SHP77 treated with DMSO at 0.1 percent for 48 hours (cell line): ENCODE measurements at regions not wholly inside any gene's neighbourhood (a gene's known extent, or its start where the extent isn't known, plus 50 kb on each side); places are given as distances from the start of the nearest gene placed in this dataset.

Experiments
- DNase-seq: peaks from one replicate; lab custom pipeline; 2025; lab: John Stamatoyannopoulos, UW

DNA sequence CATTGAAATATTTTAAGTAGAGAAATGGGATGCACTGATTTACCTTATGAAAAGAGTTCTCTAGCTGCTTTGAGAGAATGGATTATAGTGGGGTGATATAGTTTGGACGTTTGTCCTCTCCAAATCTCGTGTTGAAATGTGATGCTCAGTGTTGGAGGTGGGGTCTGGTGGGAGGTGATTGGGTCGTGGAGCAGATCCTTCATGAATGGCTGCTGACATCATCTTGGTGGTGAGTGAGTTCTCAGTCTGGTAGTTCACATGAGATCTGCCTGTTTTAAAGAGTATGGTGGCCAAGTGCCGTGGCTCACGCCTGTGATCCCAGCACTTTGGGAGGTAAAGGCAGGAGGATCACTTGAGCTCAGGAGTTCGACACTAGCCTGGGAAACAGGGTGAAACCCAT is 58.7 kb upstream of the SH3RF3 start:
- no peak for DNase-seq

DNA sequence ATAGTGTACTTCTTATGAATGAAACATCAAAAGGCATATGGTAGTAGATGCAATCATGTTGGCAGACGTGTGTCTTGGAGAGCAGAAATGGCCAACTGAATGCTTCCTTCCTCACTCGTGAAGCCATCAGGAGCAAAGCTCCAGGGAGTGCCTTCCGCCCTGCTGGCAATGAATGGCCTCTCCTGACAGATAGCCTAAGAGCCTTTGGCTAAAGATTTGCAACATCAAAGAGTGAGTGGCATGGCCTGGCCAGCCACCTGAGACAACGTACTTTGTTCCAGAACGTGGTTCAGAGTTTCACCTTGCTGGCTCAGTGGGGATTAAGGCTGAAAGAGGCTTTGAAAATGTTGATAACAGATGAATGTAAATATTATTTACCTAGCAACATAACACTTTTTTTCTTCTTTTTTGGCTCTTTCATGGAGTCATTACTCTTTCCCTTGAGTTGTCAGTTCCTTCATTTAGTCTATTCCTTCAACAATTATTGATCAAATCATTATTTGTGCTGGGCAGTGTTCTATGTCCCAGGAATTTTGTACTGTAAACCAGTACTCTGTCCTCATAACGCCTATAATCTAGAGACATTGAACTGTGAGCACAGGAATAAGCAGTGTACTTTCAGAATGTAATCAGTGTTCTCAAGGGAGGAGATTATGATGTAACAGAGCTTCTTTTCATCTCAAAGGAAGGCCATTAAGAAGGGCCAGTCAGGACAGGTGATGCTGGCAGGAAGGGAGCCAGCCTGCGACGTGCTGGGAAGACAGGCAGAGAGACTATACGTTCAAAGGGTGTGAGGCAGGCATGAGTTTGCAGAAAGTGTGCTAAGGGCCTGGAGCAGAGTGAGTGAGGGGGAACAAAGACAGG is 59.4 kb upstream of the SH3RF3 start:
- DNase-seq: no peak

DNA sequence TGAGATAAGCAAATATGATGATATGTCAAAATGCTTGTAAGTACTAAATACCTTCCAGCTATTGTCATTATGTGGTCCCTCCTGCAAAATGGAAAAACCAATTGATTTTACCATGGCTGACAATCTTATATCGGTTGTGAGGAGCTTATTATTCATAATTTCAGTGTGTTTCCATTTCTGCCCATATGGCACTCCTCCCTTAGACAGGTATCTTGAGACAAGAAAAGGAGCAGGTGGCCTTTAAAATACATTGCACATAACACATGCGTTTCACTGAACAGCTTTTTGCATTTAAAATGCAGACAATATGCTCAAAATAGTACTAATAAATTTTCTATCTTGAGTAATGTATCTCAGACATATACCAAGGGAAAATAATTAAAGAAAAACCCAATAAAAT is 60.2 kb upstream of the SH3RF3 start:
- DNase-seq: no peak

DNA sequence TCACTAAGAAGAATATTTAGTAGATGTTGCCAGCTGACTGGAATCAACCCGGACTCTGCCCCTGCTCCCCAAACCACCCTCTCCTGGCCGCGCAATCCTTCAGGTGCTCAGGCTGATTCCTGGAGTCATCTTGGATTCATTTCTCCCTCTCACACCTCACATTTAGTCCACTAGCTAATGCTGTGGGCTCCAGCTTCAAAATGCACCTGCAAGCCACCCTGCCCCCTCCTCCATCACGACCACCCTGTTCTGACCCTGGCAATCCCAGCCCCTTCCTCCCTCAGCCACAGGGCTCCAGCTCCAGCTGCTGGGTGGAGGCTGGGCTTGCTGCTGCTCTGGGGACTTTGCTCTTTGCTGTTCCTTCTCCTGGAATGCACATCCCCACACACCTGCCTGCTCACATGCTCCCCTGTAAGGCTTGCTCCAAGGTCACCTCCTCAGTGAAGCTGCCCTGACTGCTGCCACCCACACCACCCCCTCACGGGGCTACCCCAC is 61.3 kb upstream of the SH3RF3 start:
- no peak for DNase-seq

DNA sequence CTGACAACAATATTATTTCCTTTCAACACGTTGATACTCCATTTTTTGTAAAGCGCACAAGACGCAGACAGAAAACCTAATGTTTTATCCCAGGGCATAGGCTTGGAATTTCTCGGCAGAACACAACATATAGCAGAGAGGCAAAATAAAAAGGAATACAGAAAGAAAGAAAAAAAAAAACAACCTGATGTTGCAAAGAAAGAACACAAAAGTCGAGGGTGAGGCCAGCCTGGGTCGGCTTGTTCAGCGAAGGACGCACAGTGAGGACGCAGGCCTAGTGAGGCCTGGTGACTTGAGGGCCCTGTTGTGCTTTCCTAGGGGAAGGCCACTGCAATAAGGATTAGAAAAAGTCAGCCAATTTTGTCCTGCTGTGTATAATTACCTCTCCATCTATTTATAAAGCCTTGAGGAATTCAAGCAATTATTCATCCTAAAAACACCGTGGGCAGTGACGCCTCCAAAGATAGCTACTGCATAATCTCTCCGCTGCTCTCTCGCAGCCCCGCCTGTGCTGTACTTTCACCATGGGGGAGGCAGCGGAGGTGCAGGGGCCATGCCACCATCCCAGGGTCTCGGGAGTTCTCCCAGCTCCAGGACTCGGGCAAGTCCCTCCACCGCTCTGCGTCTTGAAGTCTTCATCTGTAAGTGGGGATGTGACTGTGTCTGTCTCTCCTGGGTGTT is 61.9 kb upstream of the SH3RF3 start:
- no peak for DNase-seq

DNA sequence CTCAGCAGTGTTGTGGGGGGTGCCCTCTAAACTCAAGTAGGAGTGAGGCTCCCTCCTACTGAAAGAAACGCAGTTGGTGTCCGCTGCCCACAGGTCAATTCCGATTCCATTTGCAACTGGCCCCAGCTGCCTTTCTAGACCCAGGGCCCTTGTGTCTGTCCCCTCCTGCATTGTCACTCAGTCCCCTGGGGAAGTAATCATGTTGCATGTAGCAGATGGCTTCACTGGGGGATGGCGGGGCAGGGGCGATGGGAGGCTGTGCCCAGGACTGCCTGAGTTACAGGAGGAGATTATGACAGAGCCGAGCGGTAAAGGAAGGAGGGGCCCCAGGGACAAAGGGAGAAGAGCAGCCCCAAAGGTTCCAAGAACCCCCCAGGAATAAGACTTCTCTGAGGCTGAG is 62.5 kb upstream of the SH3RF3 start:
- DNase-seq: no peak

DNA sequence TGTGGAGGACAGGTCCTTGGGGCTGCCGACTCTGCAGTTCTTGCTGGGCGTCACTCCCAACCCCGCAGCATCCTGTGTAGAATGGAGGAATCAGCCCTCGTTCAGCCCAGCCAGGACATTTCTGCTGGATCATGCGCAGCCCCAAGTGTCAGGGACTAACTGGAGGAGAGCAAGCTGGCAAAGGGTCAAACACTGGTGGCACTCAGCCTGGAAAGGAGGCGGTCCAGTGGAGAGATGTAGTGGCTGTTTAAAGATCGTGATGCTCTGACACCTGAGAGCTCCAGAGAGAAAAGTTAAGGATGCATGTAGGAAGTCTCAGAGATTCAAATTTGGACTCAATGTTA is 63.6 kb upstream of the SH3RF3 start:
- DNase-seq: no peak

DNA sequence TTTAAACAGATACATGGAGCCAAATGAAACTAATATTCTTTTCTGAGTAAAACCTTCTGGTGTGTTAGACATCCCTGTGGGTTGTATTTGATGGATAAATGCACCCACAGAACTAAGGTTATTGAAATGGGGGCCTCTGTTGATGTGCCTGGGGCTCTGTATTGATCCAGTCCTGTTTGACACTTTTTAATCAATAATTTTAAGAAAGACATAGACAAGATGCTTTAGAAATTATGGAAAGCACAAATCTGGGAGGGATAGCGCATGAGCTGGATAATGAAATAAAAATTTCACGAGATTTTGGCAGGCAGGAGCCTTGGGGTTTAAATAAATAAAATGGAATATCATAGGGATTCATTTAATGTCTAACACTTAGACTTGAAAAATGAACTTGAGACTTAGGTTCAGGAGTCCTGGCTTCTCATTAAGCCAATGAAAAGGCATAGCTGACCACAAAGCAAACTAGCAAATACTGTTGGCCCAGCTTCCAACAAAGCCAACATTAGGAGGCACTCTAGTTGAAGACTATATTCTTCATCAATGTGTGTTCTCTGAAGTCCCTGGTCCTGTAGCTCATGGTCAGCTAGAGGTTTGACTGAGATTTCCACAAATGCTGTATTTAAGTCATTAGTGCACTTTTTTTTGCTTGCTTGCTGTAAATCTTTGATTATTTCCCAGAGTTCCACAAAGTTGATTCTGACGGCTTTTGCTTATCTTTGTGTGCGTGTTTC is 64.2 kb upstream of the SH3RF3 start:
- DNase-seq: no peak

DNA sequence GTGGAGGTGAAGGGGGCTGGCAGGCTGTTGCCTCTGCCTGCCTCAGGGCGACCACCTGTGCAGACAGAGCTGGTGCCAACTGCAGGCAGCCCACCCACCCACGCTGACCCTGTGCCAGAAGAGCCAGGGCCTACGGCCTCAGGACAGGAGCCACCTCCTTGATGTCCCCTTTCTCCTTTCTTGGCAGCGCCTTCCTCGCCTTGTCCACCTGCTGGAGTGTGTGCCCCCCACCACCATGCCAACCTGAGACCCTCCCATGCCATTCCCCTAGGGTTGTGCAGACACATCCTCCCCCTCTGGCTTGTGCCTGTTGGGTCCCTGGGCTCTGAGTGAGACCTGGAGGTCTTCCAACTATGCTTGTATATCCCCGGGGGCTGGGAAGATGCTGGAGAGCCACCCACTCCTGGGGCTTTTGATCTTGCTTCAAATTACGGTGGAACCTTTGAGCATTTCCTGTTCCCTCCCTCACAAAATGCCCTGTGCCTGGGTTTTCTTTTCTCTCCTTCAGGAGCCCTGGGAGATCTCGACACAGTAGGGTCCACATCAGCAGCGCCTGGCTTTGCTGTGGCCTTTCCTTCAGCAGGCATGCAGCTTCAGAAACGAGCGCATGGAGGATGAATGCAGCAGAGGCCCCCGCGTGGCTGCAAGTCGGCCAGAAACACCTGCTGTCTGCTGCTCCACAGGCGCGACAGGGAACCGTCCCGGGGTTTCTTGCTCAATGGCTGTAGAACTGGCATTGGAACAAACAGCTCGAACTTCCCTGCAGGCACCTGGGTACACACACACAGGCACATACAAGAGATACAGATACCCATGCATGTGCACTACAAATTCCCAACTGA is 65.9 kb upstream of the SH3RF3 start:
- DNase-seq: peak; percentile 3

DNA sequence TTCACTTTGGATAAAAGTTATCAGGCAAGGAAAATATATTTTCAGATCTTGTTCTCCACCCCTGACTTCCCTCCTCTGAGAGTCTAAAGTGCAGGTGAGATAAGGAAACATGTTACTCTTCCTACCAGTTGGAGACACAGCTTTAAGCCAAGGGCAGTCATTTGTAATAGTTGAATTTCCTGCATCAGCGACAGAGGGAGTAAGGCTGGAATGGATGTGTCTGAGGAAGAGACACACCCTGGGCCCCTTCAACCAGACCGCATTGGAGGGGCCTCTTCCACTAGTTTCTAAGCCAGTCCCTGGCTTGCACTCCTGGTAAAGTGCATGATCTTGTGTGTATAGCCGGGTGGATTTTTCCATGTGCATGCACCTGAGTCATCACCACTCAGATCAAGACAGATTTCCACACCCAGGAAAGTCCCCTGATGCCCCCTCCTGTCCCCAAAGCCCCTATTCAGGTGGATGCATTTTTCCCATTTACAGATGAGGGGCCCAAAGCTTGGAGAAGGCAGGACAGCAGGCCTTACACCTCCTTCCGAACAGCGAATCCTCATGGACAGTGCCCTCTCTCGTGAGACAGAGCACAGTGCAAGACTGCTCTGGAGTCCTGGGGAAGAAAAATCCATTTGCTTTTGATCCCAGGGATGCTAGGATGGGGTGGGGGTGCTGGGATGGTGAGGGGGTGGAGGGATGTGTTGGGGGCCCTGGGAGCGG is 66.7 kb upstream of the SH3RF3 start:
- no peak for DNase-seq

DNA sequence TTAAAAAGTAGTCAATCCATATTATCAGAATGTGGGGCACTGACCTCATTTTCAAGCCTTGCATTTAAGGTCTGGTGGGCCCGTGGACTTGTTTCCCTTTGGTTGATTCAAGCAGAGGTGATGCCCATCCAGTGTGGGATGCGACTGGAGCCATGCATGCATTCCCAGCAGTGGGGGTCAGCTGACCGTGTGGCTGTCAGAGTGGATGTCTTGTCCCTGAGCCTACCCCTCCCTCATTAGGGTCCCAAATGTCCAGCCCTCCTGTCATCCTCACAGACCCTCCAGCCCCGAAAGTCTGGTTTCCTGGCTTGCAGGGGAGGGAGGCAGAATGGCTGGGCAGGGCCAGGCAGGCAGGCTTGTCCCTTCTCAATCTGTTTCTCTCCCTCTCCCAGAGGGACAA is 67.3 kb upstream of the SH3RF3 start:
- no peak for DNase-seq

DNA sequence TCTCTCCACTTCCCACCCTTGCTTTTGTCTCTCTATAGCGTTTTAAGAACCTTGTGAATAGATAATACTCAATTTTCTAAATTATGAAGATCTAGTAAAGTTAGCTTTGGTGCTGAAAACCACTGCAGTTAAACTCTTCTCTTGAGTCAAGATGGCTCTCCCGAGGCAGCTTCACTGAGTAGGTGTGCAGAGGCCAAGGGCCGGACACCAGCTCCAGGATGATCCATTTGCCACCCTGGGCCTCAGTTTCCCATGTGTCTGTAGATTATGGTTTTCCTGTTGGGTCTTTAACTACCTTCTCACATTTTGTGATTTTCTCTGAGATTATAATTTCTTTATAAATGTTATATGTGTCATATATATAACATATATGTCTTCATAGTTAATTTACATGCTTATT is 68.5 kb upstream of the SH3RF3 start:
- DNase-seq: no peak

DNA sequence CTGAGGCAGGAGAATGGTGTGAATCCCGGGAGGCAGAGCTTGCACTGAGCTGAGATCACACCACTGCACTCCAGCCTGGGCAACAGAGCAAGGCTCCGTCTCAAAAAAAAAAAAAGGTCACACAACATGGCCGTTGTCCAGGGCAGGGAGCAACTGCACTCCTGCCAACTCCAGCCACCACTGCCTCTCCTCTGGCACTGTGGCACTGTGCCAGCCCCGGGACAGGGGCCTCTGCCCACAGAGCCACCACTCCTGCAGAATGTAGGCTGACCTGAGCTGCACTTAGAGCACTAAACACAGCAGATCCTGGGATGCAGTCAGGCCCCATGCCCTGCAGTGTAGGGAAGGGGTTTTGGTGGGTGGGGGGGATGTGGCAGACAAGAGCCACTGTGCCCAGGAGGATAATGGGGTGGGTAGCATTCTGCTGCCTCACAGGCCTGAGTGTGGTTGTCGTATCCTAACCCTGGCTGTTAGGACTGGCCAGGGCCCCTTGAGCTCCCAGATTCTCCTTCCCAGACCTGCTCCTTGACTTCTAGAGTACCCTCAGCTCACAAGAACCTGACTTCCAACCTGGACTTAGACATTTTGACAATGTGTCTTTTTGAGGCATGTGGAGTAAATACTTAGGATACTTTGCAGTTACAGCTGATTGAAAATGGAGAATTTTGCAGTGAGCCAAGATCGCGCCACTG is 69.4 kb upstream of the SH3RF3 start:
- DNase-seq: no peak

DNA sequence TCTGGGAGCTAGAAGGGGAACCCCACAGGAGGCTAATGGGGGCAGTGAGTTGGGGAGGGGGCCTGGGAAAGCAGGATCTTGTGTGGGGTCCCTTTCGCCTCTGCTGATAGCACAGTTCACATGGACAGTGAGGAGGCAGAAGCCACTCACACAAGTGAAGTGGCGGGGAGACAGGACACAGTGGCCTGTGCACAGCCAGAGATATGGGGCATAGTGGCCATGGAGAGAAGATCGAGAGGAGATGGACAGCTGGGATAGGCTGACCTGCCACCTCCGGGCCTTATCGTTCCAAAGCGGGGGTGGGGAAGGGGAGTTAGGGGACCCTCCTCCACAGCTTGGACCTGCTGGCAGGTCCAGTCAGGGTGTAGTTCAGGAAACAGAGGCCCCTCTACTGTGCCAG is 69.8 kb upstream of the EDAR start:
- no peak for DNase-seq

DNA sequence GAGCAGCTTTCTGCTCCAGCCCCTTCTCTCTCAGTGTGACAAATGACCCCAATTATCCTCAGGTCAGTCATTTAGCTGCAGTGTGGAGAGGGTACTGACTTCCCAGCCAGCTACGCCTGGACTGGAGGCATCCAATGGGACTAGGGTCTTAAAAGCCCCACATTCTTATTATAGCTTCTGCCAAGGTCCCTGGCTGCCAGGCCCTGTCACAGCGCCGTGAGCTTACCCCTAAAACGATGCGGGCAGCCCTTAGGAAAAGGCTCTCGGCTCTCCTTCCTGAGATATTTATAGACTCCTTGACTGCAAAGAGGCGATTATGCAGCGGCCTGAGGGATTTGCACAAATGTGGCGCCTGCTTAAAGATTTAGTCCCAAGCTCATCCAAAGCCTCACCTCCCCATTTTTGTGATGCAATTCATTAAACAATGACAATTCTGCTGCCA is 69.2 kb upstream of the EDAR start:
- no peak for DNase-seq

DNA sequence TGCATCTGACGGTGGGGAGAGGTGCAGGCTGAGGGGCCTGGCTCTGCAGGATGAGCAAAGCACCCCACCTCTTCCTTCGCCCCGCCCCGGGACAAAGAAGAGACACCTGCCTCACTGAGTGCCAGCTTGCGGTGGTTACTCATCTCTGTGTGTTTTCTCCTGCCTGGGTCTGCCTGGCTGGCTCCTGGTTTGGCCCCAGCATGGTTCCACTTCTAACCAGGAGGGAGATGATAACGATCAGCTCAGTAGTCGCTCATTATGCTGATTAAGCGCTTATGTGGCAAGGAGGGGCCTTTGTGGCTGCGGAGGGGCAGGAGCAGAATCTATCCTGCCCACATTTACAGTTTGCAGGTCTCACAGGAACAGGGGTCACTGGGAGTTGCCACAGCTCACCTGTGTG is 68.7 kb upstream of the EDAR start:
- no peak for DNase-seq

DNA sequence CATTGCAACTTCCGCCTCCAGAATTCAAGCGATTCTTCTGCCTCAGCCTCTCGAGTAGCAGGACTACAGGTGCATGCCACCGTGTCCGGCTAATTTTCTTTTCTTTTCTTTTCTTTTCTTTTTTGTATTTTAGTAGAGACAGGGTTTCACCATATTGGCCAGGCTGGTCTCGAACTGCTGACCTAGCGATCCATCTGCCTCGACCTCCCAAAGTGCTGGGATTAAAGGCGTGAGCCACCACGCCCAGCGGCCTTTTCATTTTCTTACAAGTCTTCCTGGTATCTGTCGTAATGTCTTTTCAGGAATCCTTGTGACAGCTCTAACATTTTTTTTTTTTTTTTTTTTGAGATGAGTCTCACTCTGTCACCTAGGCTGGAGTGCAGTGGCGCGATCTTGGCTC is 66.4 kb upstream of the EDAR start:
- DNase-seq: no peak

DNA sequence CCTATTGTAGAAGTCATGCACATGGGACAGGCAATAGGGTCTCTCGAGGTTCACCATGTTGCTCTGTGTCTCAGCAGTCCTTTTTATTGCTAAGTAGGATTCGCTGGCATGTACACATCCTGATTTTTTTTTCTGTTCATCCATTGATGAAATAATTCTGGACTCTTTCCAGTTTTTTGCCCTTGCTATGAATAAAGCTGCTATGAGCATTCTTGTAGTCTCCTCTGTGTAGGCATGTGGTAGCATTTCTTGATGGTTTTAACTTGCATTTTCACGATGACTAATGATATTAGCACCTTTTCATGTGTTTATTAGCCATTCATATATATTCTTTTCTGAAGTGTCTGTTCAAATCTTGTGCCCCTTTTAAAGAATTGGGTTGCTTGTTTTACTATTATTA is 65.8 kb upstream of the EDAR start:
- DNase-seq: no peak

DNA sequence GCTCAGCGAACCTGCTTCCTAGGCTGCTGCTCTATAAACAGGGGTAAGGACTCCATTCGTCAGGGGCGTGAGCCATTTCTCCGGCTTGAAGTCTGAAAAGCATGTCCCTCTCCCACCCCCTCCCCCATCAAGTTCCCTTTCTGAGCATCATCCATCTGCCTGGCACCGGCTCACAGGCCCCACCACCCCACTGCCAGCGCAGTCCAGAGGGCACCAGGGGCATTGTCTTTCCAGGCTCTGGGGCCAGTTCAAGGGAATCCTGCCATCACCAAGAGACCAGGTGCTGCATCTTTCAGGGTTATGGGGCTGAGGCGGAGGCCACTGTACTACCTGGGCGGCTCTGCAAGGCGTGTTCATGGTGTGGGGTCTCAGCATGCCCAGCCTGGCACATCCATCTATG is 64.7 kb upstream of the EDAR start:
- DNase-seq: no peak

DNA sequence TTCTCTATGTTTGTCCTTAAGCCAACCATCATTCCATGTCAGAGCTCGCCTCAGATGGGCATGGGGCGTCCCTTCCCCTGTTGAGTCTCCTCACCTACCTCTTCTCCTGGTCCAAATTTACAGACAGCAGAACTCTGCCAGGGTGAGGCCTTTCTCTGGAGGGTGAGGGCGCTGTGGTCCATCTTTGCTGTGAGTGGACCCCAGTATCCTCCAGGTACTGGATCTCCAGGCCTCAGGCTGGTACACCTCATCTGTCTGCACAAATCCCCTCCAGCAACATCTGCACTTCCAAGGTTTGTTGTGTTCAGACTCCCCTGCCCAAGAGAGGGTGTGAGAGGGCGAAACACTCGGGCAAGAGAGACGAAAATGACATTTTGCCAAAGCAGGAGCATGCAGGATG is 63.9 kb upstream of the EDAR start:
- no peak for DNase-seq

DNA sequence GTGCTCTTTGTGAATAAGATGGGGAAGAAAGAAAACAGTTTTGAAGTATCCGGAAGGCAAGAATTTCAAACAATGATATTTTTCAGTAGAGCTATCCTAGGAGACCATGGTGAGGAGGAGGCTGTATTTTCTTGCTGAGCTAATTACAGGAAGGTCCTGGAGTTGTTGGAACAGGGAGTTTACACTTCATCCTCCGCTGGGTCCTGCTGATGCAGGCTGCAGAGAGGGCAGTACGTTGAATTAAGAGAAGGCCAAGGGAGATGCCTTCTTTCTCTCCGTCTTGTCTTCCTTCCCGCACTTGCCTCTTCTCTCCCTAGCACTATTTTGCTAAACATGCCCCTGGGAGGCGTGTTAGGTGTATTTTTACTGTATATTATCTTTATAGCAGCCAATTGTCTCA is 60.0 kb upstream of the EDAR start:
- no peak for DNase-seq
